Epithelial cell of esophagus (primary cell): ENCODE measurements at regions not wholly inside any gene's neighbourhood (a gene's known extent, or its start where the extent isn't known, plus 50 kb on each side); places are given as distances from the start of the nearest gene placed in this dataset.

Experiments
- DNase-seq: peaks from one replicate; pipeline ENCODE4 v3.0.0; 2010; ENCODE audit warnings: low read depth
- H3K4me3 ChIP-seq: 2 replicates; pipeline ENCODE4 v1.5.1; 2011; ENCODE audit warnings: mild to moderate bottlenecking, low read length, control low read depth
- TF ChIP-seq, protein P1 (sequence below): IDR thresholded peaks from 2 replicates; pipeline ENCODE4 v1.5.1; 2011; ENCODE audit warnings: low read depth, mild to moderate bottlenecking, low read length, control low read depth, inconsistent platforms; ENCODE audit not compliant: insufficient read depth; ENCODE audit errors: missing control alignments

DNA sequence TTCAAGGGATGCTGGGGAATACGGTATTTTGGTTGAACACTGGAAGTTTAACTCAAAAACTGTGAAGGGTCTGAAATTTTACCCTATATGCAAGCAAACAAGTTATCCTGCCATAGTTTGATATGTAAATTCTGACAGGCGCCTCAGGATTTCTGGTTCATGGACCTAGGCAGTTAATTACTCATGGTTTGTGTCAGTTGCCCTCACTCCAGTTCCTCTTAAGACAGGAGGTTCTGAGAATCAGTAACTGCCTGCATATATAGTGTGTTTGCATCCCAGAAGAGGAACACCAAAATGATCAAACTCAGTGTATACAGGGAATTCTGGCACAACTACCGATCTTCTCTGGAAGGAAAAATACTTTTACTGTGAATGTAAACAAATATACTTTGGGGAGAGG, 360.4 kb upstream of the NWD2 start:
- DNase-seq, result no peak
- no peak overlapping the region for H3K4me3 ChIP-seq
- TF ChIP-seq, protein P1, sequence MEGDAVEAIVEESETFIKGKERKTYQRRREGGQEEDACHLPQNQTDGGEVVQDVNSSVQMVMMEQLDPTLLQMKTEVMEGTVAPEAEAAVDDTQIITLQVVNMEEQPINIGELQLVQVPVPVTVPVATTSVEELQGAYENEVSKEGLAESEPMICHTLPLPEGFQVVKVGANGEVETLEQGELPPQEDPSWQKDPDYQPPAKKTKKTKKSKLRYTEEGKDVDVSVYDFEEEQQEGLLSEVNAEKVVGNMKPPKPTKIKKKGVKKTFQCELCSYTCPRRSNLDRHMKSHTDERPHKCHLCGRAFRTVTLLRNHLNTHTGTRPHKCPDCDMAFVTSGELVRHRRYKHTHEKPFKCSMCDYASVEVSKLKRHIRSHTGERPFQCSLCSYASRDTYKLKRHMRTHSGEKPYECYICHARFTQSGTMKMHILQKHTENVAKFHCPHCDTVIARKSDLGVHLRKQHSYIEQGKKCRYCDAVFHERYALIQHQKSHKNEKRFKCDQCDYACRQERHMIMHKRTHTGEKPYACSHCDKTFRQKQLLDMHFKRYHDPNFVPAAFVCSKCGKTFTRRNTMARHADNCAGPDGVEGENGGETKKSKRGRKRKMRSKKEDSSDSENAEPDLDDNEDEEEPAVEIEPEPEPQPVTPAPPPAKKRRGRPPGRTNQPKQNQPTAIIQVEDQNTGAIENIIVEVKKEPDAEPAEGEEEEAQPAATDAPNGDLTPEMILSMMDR, result no peak

DNA sequence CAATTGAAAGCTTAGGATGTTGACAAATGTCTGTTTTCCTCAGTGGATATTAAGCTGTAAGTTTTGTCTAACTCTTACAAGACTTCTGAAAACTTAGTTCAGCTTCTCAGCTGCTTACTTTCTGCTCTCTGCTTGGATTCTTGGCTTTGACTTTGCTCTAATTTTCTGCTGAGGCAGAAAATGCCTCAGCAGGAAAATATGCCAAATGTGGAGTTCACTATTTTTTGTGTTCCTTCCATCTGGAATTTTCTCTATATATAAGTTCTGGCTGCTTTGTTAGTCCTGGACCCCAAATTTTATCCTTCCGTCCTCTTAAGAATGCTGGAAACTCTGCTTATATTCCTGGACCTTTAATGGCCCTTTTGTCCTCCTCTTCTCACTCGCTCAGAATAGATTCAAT, 352.6 kb upstream of the NWD2 start:
- DNase-seq, result no peak
- TF ChIP-seq, protein P1, result no peak
- H3K4me3 ChIP-seq, result no peak overlapping the region

DNA sequence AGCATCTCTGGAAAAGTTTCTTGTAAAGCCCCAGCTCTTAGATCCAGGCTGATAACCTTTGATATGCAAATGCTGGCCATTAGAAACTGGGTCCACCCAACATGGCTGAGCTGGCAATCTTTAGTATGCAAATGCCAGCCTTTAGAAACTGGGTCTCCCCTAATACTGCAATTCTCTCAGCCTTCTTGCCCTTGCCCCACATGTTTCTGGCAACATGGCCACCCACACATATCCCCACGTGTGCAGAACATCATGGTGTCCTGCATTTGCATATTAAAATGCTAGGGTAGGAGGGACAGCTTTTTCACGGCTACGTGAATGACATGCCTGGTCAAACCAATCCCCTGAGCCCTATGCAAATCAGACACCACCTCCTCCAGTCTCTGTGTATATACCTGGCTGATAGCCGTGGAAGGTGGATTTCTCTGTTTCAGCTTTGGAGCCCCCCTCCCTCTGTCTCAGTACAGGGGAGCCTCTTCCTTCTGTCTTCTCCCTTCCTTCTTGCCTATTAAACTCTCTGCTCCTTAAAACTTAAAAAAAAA, 344.0 kb upstream of the NWD2 start:
- DNase-seq, result no peak
- no peak overlapping the region for H3K4me3 ChIP-seq
- TF ChIP-seq, protein P1, result no peak

DNA sequence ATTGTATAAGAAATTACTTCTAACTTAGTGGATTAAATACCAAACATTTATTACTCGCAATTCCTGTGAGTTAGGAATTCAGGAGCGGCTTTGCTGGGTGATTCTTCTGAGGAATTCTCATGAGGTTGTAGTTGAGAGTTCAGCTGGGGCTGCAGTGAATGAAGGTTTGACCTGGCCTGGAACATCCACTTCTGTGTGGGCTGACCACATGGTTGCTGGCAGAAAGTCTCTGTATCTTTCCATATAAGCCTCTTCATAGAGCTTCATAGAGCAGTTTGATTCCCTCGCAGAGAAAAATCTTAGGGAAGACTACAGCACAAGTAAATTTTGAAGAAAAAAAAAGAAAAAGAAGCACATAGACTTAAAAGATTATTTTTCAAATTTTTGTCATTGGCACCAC, 339.7 kb upstream of the NWD2 start:
- H3K4me3 ChIP-seq, result no peak overlapping the region
- TF ChIP-seq, protein P1, result no peak
- no peak for DNase-seq

DNA sequence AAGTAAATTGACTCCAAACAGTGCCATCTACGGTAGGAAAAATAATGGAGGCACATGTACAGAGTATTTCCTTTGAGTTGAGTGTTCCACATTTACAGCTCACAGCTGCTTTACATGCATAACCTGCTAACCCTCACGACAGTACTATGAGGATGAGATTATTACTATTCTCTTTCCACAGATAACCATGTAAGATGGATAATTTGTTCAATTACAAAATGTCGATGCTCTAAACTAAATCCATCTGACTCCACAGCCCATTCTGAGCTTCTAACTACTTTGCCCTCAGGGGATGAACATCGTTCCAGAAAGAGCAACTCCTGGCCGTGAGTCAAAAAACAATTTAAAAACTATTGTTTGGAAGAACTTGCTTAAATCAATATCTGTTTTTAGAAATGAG, 330.4 kb upstream of the NWD2 start:
- H3K4me3 ChIP-seq, result no peak overlapping the region
- DNase-seq, result no peak
- TF ChIP-seq, protein P1, result no peak

DNA sequence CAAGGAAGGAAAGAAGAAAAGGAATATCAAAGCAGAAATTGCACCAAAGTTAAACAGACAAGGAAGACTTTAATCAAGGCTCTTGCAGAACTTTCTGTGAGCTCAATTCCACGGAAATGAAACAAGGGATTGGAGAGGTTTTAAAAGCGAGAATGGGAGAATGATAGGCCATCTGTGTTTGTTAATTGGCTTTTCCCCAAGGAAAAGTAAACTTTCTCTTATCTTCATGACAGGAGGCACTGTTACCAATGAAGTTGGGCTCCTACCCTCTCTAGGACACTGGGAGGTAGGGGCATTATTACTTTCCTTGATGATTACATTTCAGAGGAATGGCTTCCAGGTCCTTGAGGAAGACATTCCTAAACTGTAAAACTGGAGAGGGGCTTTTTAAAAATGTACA, 328.8 kb upstream of the NWD2 start:
- DNase-seq, result no peak
- H3K4me3 ChIP-seq, result no peak overlapping the region

DNA sequence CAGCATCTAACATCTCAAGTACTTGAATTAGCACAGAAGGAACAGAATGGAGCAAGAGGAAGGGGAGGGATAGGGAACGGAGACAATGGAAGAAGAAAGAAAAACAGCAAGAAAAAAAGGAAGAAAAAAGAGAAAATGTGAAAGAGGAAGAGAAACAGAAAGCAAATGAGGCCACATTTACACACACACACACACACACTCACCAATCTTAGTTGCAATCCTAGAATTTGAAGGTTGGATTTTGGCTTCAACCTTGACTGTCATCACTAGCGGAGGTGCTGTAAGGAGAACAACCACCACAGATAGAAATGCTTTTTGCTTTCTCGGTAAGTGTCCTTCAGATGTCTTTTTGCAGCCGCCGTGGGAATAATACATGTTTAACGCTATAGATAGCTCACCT, 327.1 kb upstream of the NWD2 start:
- TF ChIP-seq, protein P1, result no peak
- H3K4me3 ChIP-seq, result no peak overlapping the region
- DNase-seq, result no peak

More for the DNA sequence above, 328.8 kb upstream of the NWD2 start:
- TF ChIP-seq, protein P1, result no peak
